ENCODE measurements at regions not wholly inside any gene's neighbourhood (a gene's known extent, or its start where the extent isn't known, plus 50 kb on each side); places are given as distances from the start of the nearest gene placed in this dataset.

GRCh38 chr2:217667035-217667434 lies 335.8 kb downstream of the TNS1 start:
- H3K4me2 ChIP-seq (replicated peaks; ENCODE audit: low read depth, low read length, poor library complexity, severe bottlenecking) = no peak overlapping the region
- no peaks in the 10 kb centered on the region for H3K9me3 Mint-ChIP-seq (ENCODE audit: insufficient read depth)
- DNase-seq (no peak), ATAC-seq (ENCODE audit: low read depth) (no peak)
- H4K20me1 ChIP-seq (ENCODE audit: control insufficient read depth, insufficient read depth, low read length, poor library complexity, severe bottlenecking) = no peaks in the 10 kb centered on the region
- no peak overlapping the region for H3K27ac ChIP-seq (ENCODE audit: low read length in 2 of 2)
- peaks cover 39% of the 10 kb centered on the region for H3K27me3 Mint-ChIP-seq
- WGBS (ENCODE audit: insufficient coverage) = 97% methylated on average over 2 of the region's 2 CpGs
- H3K4me3 ChIP-seq (ENCODE audit: control extremely low read depth in 1 of 5, extremely low read depth in 1 of 5, insufficient read depth in 1 of 5, low read depth in 2 of 5, low read length in 4 of 5) = no peak overlapping the region
- H3K27me3 ChIP-seq (replicated peaks in 1 of 4; ENCODE audit: control extremely low read depth in 1 of 4, control insufficient read depth in 3 of 4, insufficient read depth in 4 of 4, low read length in 3 of 4) = peaks cover 0 to 13% (median 0%) of the 10 kb centered on the region in 4 experiments
- POLR2A ChIA-PET = no interaction called here
- no peaks in the 10 kb centered on the region for H3K79me2 ChIP-seq (ENCODE audit: control insufficient read depth, insufficient read depth, low read length)
- H3K4me3 Mint-ChIP-seq = no peak overlapping the region
- no peaks in the 10 kb centered on the region for H3K4me1 ChIP-seq (ENCODE audit: control insufficient read depth in 2 of 2, insufficient read depth in 2 of 2, low read length in 2 of 2)
- H3K36me3 ChIP-seq (replicated peaks in 1 of 2; ENCODE audit: control extremely low read depth in 1 of 2, control insufficient read depth in 1 of 2, extremely low read depth in 1 of 2, insufficient read depth in 2 of 2, low read length in 1 of 2) = no peaks in the 10 kb centered on the region
- H3K4me1 Mint-ChIP-seq = no peaks in the 10 kb centered on the region
- intact Hi-C loops (cut with micrococcal nuclease) = no loop called here
- no peak for TF ChIP-seq CTCF (IDR thresholded peaks at IDR 0.05)
- TF ChIP-seq EZH2 (IDR thresholded peaks at IDR 0.05; ENCODE audit: borderline replicate concordance, insufficient read depth, low read depth, low read length, poor library complexity, severe bottlenecking) = no peak
- H3K27ac Mint-ChIP-seq = no peak overlapping the region
- no peak overlapping the region for H3K9ac ChIP-seq (ENCODE audit: low read length)
- H3K9me3 ChIP-seq (ENCODE audit: control extremely low read depth in 1 of 3, control insufficient read depth in 2 of 3, insufficient read depth in 1 of 3, low read length in 2 of 3) = no peaks in the 10 kb centered on the region
- CTCF ChIA-PET = no interaction called here
- no peak overlapping the region for H2AFZ ChIP-seq (ENCODE audit: insufficient read depth, low read depth, low read length, poor library complexity, severe bottlenecking)

GRCh38 chr2:217666338-217666737 lies 336.5 kb downstream of the TNS1 start:
- Mint-ChIP-seq H3K4me1 (peaks cover 2% of the 10 kb centered on the region), H3K27ac (no peak overlapping the region), H3K27me3 (peaks cover 39% of the 10 kb centered on the region), H3K9me3 (ENCODE audit: insufficient read depth) (no peaks in the 10 kb centered on the region), H3K4me3 (no peak overlapping the region)
- Histone ChIP-seq H3K36me3 (replicated peaks in 1 of 2; ENCODE audit: control extremely low read depth in 1 of 2, control insufficient read depth in 1 of 2, extremely low read depth in 1 of 2, insufficient read depth in 2 of 2, low read length in 1 of 2) (no peaks in the 10 kb centered on the region), H3K4me3 (ENCODE audit: control extremely low read depth in 1 of 5, extremely low read depth in 1 of 5, insufficient read depth in 1 of 5, low read depth in 2 of 5, low read length in 4 of 5) (no peak overlapping the region), H3K9me3 (ENCODE audit: control extremely low read depth in 1 of 3, control insufficient read depth in 2 of 3, insufficient read depth in 1 of 3, low read length in 2 of 3) (no peaks in the 10 kb centered on the region), H3K79me2 (ENCODE audit: control insufficient read depth, insufficient read depth, low read length) (no peaks in the 10 kb centered on the region), H3K9ac (ENCODE audit: low read length) (no peak overlapping the region), H3K27ac (ENCODE audit: low read length in 2 of 2) (no peak overlapping the region), H3K4me2 (replicated peaks; ENCODE audit: low read depth, low read length, poor library complexity, severe bottlenecking) (no peak overlapping the region), H2AFZ (ENCODE audit: insufficient read depth, low read depth, low read length, poor library complexity, severe bottlenecking) (no peak overlapping the region), H4K20me1 (ENCODE audit: control insufficient read depth, insufficient read depth, low read length, poor library complexity, severe bottlenecking) (no peaks in the 10 kb centered on the region), H3K27me3 (replicated peaks in 1 of 4; ENCODE audit: control extremely low read depth in 1 of 4, control insufficient read depth in 3 of 4, insufficient read depth in 4 of 4, low read length in 3 of 4) (peaks cover 0 to 13% (median 0%) of the 10 kb centered on the region in 4 experiments), H3K4me1 (ENCODE audit: control insufficient read depth in 2 of 2, insufficient read depth in 2 of 2, low read length in 2 of 2) (no peaks in the 10 kb centered on the region)
- ChIA-PET CTCF (no interaction called here), POLR2A (no interaction called here)
- ATAC-seq (ENCODE audit: low read depth) (no peak), DNase-seq (no peak)
- TF ChIP-seq EZH2 (IDR thresholded peaks at IDR 0.05; ENCODE audit: borderline replicate concordance, insufficient read depth, low read depth, low read length, poor library complexity, severe bottlenecking) (no peak), CTCF (IDR thresholded peaks at IDR 0.05) (no peak)
- no CpG with 5 or more reads among the region's 2 CpGs for WGBS (ENCODE audit: insufficient coverage)
- intact Hi-C loops (cut with micrococcal nuclease) = no loop called here
